Lower leg skin (tissue), 4 donors: ENCODE measurements at regions not wholly inside any gene's neighbourhood (a gene's known extent, or its start where the extent isn't known, plus 50 kb on each side); places are given as distances from the start of the nearest gene placed in this dataset.
"Not testable (repeated sequence)": the region's sequence is repeated elsewhere in the genome, so short reads cannot be mapped to it uniquely, and the experiment has no call there.

Experiments
- DNase-seq, 2 donors: peaks; one replicate each; pipeline ENCODE4 v3.0.0-alpha.2; 2019; ENCODE audit warnings: low spot score in 2 of 2
- H3K4me3 ChIP-seq: fragments of 200-600 bp; sonication (generic); 2 replicates; pipeline ENCODE4 v1.5.1; 2017; ENCODE audit warnings: mild to moderate bottlenecking, low read depth; ENCODE audit not compliant: poor library complexity, severe bottlenecking
- CTCF ChIP-seq, 3 donors: fragments of 450-650 bp; IDR thresholded peaks; one replicate each; pipeline ENCODE4 v1.5.1; 2016; ENCODE audit warnings: antibody characterized with exemption in 3 of 3, mild to moderate bottlenecking in 3 of 3, moderate library complexity in 2 of 3
- POLR2A ChIP-seq, 2 donors: fragments of 450-650 bp; IDR thresholded peaks; one replicate each; pipeline ENCODE4 v1.6.1; 2016 to 2017; ENCODE audit warnings: antibody characterized with exemption in 2 of 2, mild to moderate bottlenecking in 1 of 2, moderate library complexity in 1 of 2
- WGBS, 2 donors: methylation state at CpG; one replicate each; pipeline ENCODE4 v1.1.5; 2018; 5-methylcytosine and 5-hydroxymethylcytosine counted together
- intact Hi-C: fragments of 100-400 bp; cut with DNase I; formaldehyde crosslinking; loops from one replicate; pipeline ENCODE4 v1.15.0; 2023; ENCODE audit warnings: low total_unique reads

GRCh38 chr18:39162013-39162827 is 1596.6 kb upstream of the CELF4 start:
- DNase-seq = no peak
- TF ChIP-seq POLR2A (IDR thresholded peaks at IDR 0.05) (no peak), CTCF (IDR thresholded peaks at IDR 0.05) (no peak)
- no peak overlapping the region for H3K4me3 ChIP-seq
- intact Hi-C loops = no loop called here
- 72 to 85% methylated on average over 11 of the region's 11 CpGs for WGBS, 2 donors

- no peak for TF ChIP-seq POLR2A (IDR thresholded peaks at IDR 0.05)
- no peak for TF ChIP-seq CTCF (IDR thresholded peaks at IDR 0.05)
- no peak overlapping the region for H3K4me3 ChIP-seq
- 59 to 60% methylated on average over 3 of the region's 3 CpGs for WGBS, 2 donors
- no peak for DNase-seq
- intact Hi-C loops = no loop called here
These were observed 1583.7 kb upstream of the CELF4 start for GRCh38 chr18:39149211-39149806.

GRCh38 chr18:39134255-39134654 is 1568.7 kb upstream of the CELF4 start:
- H3K4me3 ChIP-seq = no peak overlapping the region
- WGBS, 2 donors = 87 to 98% methylated on average over 3 of the region's 3 CpGs
- DNase-seq = no peak
- TF ChIP-seq CTCF (IDR thresholded peaks at IDR 0.05) (no peak), POLR2A (IDR thresholded peaks at IDR 0.05) (no peak)
- intact Hi-C loops = no loop called here

GRCh38 chr18:39127538-39127937 is 1561.9 kb upstream of the CELF4 start:
- intact Hi-C loops, H3K4me3 ChIP-seq, DNase-seq: not testable (repeated sequence)
- 86 to 92% methylated on average over 3 of the region's 3 CpGs for WGBS, 2 donors

- WGBS, 2 donors = 69 to 90% methylated on average over 1 of the region's 1 CpG
- no peak for DNase-seq
- TF ChIP-seq POLR2A (IDR thresholded peaks at IDR 0.05) (no peak), CTCF (IDR thresholded peaks at IDR 0.05) (no peak)
- no peak overlapping the region for H3K4me3 ChIP-seq
- intact Hi-C loops = no loop called here
These were observed 1548.2 kb upstream of the CELF4 start for GRCh38 chr18:39113790-39114189.

- no peak overlapping the region for H3K4me3 ChIP-seq
- TF ChIP-seq POLR2A (IDR thresholded peaks at IDR 0.05) (no peak), CTCF (IDR thresholded peaks at IDR 0.05) (no peak)
- intact Hi-C loops = no loop called here
- 45 to 62% methylated on average over 4 of the region's 4 CpGs for WGBS, 2 donors
- DNase-seq = no peak
These were observed 1539.5 kb upstream of the CELF4 start for GRCh38 chr18:39105104-39105503.
